HG03460 (cell line): ENCODE measurements at regions not wholly inside any gene's neighbourhood (a gene's known extent, or its start where the extent isn't known, plus 50 kb on each side); places are given as distances from the start of the nearest gene placed in this dataset.
"Not testable (repeated sequence)": the region's sequence is repeated elsewhere in the genome, so short reads cannot be mapped to it uniquely, and the experiment has no call there.

Source experiments
- ATAC-seq: cut with Tn5 transposase; IDR thresholded peaks from one replicate; pipeline ENCODE4 v1.9.1; 2021; ENCODE audit not compliant: unreplicated experiment

- ATAC-seq = not testable (repeated sequence)
Observed at GRCh38 chr2:87424763-87425154, 323.1 kb upstream of the PLGLB2 start.

- not testable (repeated sequence) for ATAC-seq
Observed at GRCh38 chr2:87425191-87425590, 322.7 kb upstream of the PLGLB2 start.

- not testable (repeated sequence) for ATAC-seq
Observed at GRCh38 chr2:87425717-87426116, 322.2 kb upstream of the PLGLB2 start.

GRCh38 chr2:87428452-87429130 lies 319.3 kb upstream of the PLGLB2 start:
- ATAC-seq = not testable (repeated sequence)

GRCh38 chr2:87429206-87429930 lies 318.5 kb upstream of the PLGLB2 start:
- ATAC-seq = not testable (repeated sequence)

GRCh38 chr2:87429931-87430275 lies 318.0 kb upstream of the PLGLB2 start:
- not testable (repeated sequence) for ATAC-seq

GRCh38 chr2:87431051-87431450 lies 316.8 kb upstream of the PLGLB2 start:
- ATAC-seq = not testable (repeated sequence)

GRCh38 chr2:87432711-87433453 lies 315.0 kb upstream of the PLGLB2 start:
- ATAC-seq = not testable (repeated sequence)

GRCh38 chr2:87436007-87436406 lies 311.9 kb upstream of the PLGLB2 start:
- ATAC-seq = not testable (repeated sequence)

- not testable (repeated sequence) for ATAC-seq
Observed at GRCh38 chr2:87437701-87438260, 310.1 kb upstream of the PLGLB2 start.

GRCh38 chr2:87438780-87439454 lies 309.0 kb upstream of the PLGLB2 start:
- ATAC-seq = not testable (repeated sequence)

- not testable (repeated sequence) for ATAC-seq
Observed at GRCh38 chr2:87439617-87440204, 308.2 kb upstream of the PLGLB2 start.

GRCh38 chr2:87440650-87441049 lies 307.2 kb upstream of the PLGLB2 start:
- not testable (repeated sequence) for ATAC-seq

- not testable (repeated sequence) for ATAC-seq
Observed at GRCh38 chr2:87441375-87441774, 306.5 kb upstream of the PLGLB2 start.

GRCh38 chr2:87442983-87443577 lies 304.8 kb upstream of the PLGLB2 start:
- peak; percentile 98 for ATAC-seq

- not testable (repeated sequence) for ATAC-seq
Observed at GRCh38 chr2:87444951-87445350, 302.9 kb upstream of the PLGLB2 start.

GRCh38 chr2:87445613-87446312 lies 302.1 kb upstream of the PLGLB2 start:
- not testable (repeated sequence) for ATAC-seq

GRCh38 chr2:87446313-87446696 lies 301.6 kb upstream of the PLGLB2 start:
- ATAC-seq = not testable (repeated sequence)

GRCh38 chr2:87449462-87449980 lies 298.4 kb upstream of the PLGLB2 start:
- ATAC-seq = not testable (repeated sequence)
